Liver (tissue), 7 donors: ENCODE measurements at regions not wholly inside any gene's neighbourhood (a gene's known extent, or its start where the extent isn't known, plus 50 kb on each side); places are given as distances from the start of the nearest gene placed in this dataset.

ENCODE experiments used
- DNase-seq: peaks from one replicate; pipeline ENCODE4 v3.0.0-alpha.2; 2017; ENCODE audit warnings: low spot score
- H3K27ac ChIP-seq, 2 donors: one replicate each; pipeline ENCODE4 v1.7.0; 2013; ENCODE audit warnings: inconsistent platforms in 2 of 2, low read length in 2 of 2, control low read depth in 1 of 2, low read depth in 1 of 2, mild to moderate bottlenecking in 1 of 2
- H3K27me3 ChIP-seq, 4 donors: one replicate each; pipeline versions ENCODE4 v1.6.1 to v1.7.0; 2013; ENCODE audit warnings: low read length in 3 of 4, inconsistent platforms in 1 of 4, mild to moderate bottlenecking in 1 of 4, moderate library complexity in 1 of 4; ENCODE audit not compliant: control insufficient read depth in 4 of 4, insufficient read depth in 4 of 4
- H3K36me3 ChIP-seq, 4 donors: one replicate each; pipeline versions ENCODE4 v1.6.1 to v1.7.0; 2013; ENCODE audit warnings: low read length in 3 of 4, mild to moderate bottlenecking in 3 of 4, low read depth in 1 of 4, moderate library complexity in 1 of 4; ENCODE audit not compliant: control insufficient read depth in 4 of 4, insufficient read depth in 3 of 4
- H3K4me1 ChIP-seq, 4 donors: one replicate each; pipeline versions ENCODE4 v1.6.1 to v1.7.0; 2013; ENCODE audit warnings: low read length in 3 of 4, mild to moderate bottlenecking in 3 of 4, moderate library complexity in 1 of 4; ENCODE audit not compliant: control insufficient read depth in 4 of 4, insufficient read depth in 4 of 4
- H3K4me3 ChIP-seq, 3 donors: one replicate each; pipeline versions ENCODE4 v1.6.1 to v1.7.0; 2013; ENCODE audit warnings: low read length in 3 of 3, control low read depth in 1 of 3, low read depth in 1 of 3, mild to moderate bottlenecking in 1 of 3
- H3K9ac ChIP-seq, 2 donors: one replicate each; pipeline ENCODE4 v1.7.0; 2013; ENCODE audit warnings: low read length in 2 of 2, mild to moderate bottlenecking in 2 of 2, moderate library complexity in 2 of 2, control low read depth in 1 of 2, low read depth in 1 of 2
- H3K9me3 ChIP-seq, 4 donors: one replicate each; pipeline versions ENCODE4 v1.6.1 to v1.7.0; 2013; ENCODE audit warnings: low read length in 3 of 4; ENCODE audit not compliant: control insufficient read depth in 4 of 4
- FOXA2 ChIP-seq: IDR thresholded peaks from 2 replicates; pipeline ENCODE4 v1.6.1; 2016; ENCODE audit warnings: antibody characterized with exemption
- GABPA ChIP-seq, 2 donors: IDR thresholded peaks in 1 of 2; conservative IDR thresholded peaks in 1 of 2; 2 replicates each; pipeline ENCODE4 v1.6.1; 2016; ENCODE audit warnings: antibody characterized with exemption in 2 of 2, mild to moderate bottlenecking in 1 of 2, moderate library complexity in 1 of 2
- HNF4A ChIP-seq, 2 donors: conservative IDR thresholded peaks; 2 replicates each; pipeline ENCODE4 v1.6.1; 2016; ENCODE audit warnings: antibody characterized with exemption in 2 of 2, mild to moderate bottlenecking in 2 of 2
- JUND ChIP-seq, 2 donors: IDR thresholded peaks; 2 replicates each; pipeline ENCODE4 v1.6.1; 2016; ENCODE audit warnings: antibody characterized with exemption in 2 of 2
- RAD21 ChIP-seq, 2 donors: IDR thresholded peaks; 2 replicates each; pipeline ENCODE4 v1.6.1; 2016; ENCODE audit warnings: antibody characterized with exemption in 2 of 2, mild to moderate bottlenecking in 2 of 2
- RXRA ChIP-seq, 2 donors: IDR thresholded peaks; 2 replicates each; pipeline ENCODE4 v1.6.1; 2017 to 2018; ENCODE audit warnings: antibody characterized with exemption in 2 of 2, mild to moderate bottlenecking in 1 of 2
- SP1 ChIP-seq: IDR thresholded peaks from 2 replicates; pipeline ENCODE4 v1.6.1; 2018; ENCODE audit warnings: antibody characterized with exemption, mild to moderate bottlenecking
- whole genome bisulfite sequencing: extraction: QIAGEN DNeasy Blood & Tissue Kit; methylation state at CpG from one replicate; pipeline ENCODE4 v1.1.7; 2013; 5-methylcytosine and 5-hydroxymethylcytosine counted together
- TF ChIP-seq, protein P1 (sequence below): IDR thresholded peaks from 2 replicates; pipeline ENCODE4 v1.6.1; 2016; ENCODE audit warnings: antibody characterized with exemption, mild to moderate bottlenecking
- TF ChIP-seq, protein P2 (sequence below): IDR thresholded peaks from 2 replicates; pipeline ENCODE4 v1.6.1; 2016; ENCODE audit warnings: antibody characterized with exemption
- TF ChIP-seq, protein P3 (sequence below): IDR thresholded peaks from 2 replicates; pipeline ENCODE4 v1.6.1; 2016; ENCODE audit warnings: antibody characterized with exemption
- donor health status: healthy.
- donor health status: healthy.
- donor health status: healthy.
- donor health status: healthy.

DNA sequence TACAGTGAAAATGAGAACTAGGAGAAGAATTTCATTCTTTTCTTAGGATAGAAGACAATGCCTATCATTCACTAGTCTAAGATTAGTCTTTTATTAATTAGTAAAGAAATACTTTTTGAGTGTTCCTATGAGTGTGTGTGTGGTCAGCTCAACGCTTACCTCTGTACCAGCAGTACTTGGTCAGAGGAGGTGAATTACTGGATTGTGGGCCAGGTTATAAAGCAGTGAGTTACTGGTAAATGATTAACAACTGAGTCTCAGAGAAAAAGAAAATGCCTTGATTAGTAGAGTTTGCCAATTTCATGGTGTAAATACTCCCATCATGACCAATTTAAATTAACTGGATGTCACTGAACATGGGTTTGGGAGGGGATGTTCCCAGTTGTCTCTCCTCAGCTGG, 444.6 kb downstream of the STIM2 start:
- no peaks in the 10 kb centered on the region for H3K36me3 ChIP-seq
- WGBS = 0% methylated on average over 1 of the region's 1 CpG
- TF ChIP-seq, protein P1, sequence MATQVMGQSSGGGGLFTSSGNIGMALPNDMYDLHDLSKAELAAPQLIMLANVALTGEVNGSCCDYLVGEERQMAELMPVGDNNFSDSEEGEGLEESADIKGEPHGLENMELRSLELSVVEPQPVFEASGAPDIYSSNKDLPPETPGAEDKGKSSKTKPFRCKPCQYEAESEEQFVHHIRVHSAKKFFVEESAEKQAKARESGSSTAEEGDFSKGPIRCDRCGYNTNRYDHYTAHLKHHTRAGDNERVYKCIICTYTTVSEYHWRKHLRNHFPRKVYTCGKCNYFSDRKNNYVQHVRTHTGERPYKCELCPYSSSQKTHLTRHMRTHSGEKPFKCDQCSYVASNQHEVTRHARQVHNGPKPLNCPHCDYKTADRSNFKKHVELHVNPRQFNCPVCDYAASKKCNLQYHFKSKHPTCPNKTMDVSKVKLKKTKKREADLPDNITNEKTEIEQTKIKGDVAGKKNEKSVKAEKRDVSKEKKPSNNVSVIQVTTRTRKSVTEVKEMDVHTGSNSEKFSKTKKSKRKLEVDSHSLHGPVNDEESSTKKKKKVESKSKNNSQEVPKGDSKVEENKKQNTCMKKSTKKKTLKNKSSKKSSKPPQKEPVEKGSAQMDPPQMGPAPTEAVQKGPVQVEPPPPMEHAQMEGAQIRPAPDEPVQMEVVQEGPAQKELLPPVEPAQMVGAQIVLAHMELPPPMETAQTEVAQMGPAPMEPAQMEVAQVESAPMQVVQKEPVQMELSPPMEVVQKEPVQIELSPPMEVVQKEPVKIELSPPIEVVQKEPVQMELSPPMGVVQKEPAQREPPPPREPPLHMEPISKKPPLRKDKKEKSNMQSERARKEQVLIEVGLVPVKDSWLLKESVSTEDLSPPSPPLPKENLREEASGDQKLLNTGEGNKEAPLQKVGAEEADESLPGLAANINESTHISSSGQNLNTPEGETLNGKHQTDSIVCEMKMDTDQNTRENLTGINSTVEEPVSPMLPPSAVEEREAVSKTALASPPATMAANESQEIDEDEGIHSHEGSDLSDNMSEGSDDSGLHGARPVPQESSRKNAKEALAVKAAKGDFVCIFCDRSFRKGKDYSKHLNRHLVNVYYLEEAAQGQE = no peak
- TF ChIP-seq RAD21 (IDR thresholded peaks at IDR 0.05) (no peak), RXRA (IDR thresholded peaks at IDR 0.05) (no peak), HNF4A (conservative IDR thresholded peaks at IDR 0.05) (no peak)
- TF ChIP-seq, protein P2, sequence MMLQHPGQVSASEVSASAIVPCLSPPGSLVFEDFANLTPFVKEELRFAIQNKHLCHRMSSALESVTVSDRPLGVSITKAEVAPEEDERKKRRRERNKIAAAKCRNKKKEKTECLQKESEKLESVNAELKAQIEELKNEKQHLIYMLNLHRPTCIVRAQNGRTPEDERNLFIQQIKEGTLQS = no peak
- H3K27ac ChIP-seq = no peak overlapping the region
- H3K9me3 ChIP-seq = peaks cover 0 to 5% (median 0%) of the 10 kb centered on the region in 4 donors
- DNase-seq = no peak
- H3K9ac ChIP-seq = no peak overlapping the region
- H3K4me3 ChIP-seq = no peak overlapping the region
- peaks cover 0 to 3% (median 0%) of the 10 kb centered on the region in 4 donors for H3K27me3 ChIP-seq
- H3K4me1 ChIP-seq = no peaks in the 10 kb centered on the region

DNA sequence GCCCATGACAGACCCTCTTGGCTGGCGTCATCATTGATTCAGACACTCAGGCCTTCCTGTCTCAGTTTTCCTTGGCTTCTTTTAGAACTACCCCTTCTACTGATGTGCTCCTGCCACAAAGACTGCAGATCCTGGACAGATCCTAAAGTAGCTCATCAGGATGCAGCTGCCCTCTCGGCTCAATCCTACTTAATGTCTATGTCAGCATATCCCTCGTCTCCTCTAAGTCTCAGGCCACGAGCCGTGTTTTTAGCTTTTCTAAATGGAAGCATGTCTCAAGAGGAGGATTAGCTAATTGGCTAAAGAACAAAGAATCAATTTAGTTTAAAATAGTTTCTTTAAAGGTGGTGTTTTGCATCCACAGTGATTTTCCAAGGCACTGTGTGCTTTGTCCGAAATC, 447.7 kb downstream of the STIM2 start:
- TF ChIP-seq, protein P2 = no peak
- TF ChIP-seq SP1 = no peak
- TF ChIP-seq GABPA (IDR thresholded peaks at IDR 0.05 in 1 of 2, conservative IDR thresholded peaks at IDR 0.05 in 1 of 2) = no peak
- TF ChIP-seq, protein P1 = no peak
- no peak for TF ChIP-seq RAD21 (IDR thresholded peaks at IDR 0.05)
- TF ChIP-seq JUND (IDR thresholded peaks at IDR 0.05) = no peak
- TF ChIP-seq, protein P3, sequence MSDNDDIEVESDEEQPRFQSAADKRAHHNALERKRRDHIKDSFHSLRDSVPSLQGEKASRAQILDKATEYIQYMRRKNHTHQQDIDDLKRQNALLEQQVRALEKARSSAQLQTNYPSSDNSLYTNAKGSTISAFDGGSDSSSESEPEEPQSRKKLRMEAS = no peak
- no peak for TF ChIP-seq FOXA2
- Histone ChIP-seq H3K27ac (no peak overlapping the region), H3K4me1 (no peaks in the 10 kb centered on the region), H3K9ac (no peak overlapping the region), H3K9me3 (no peaks in the 10 kb centered on the region), H3K36me3 (no peaks in the 10 kb centered on the region), H3K27me3 (peaks cover 0 to 3% (median 0%) of the 10 kb centered on the region in 4 donors), H3K4me3 (no peak overlapping the region)
- WGBS = 73% methylated on average over 6 of the region's 6 CpGs
- DNase-seq = no peak
